Astrocyte (in vitro differentiated cells and primary cell): ENCODE measurements at regions not wholly inside any gene's neighbourhood (a gene's known extent, or its start where the extent isn't known, plus 50 kb on each side); places are given as distances from the start of the nearest gene placed in this dataset.

Source experiments
- DNase-seq: peaks from one replicate; pipeline ENCODE4 v3.0.0-alpha.2; 2010; ENCODE audit warnings: low read depth
- FAIRE-seq: peaks from 2 replicates; lab custom pipeline; 2011; peaks lifted over from hg19 to GRCh38; lab: Jason Lieb, UNC
- H2AFZ ChIP-seq: 2 replicates; pipeline ENCODE4 v1.6.0; 2012; ENCODE audit warnings: low read depth, low read length, inconsistent platforms
- H3K27ac ChIP-seq: 2 replicates; pipeline ENCODE4 v1.5.1; 2011; ENCODE audit warnings: low read depth, low read length, inconsistent platforms
- H3K27me3 ChIP-seq: 2 replicates; pipeline ENCODE4 v1.6.0; 2011; ENCODE audit warnings: low read length, inconsistent platforms; ENCODE audit not compliant: insufficient read depth
- H3K36me3 ChIP-seq: 2 replicates; pipeline ENCODE4 v1.5.1; 2011; ENCODE audit warnings: low read length, inconsistent platforms; ENCODE audit not compliant: insufficient read depth
- H3K4me1 ChIP-seq: 2 replicates; pipeline ENCODE4 v1.5.1; 2011; ENCODE audit warnings: low read length, inconsistent platforms; ENCODE audit not compliant: insufficient read depth
- H3K4me2 ChIP-seq: 2 replicates; pipeline ENCODE4 v1.6.0; 2012; ENCODE audit warnings: low read length, inconsistent platforms
- H3K4me3 ChIP-seq: 2 replicates; pipeline ENCODE4 v1.5.1; 2011; ENCODE audit warnings: low read depth, mild to moderate bottlenecking, low read length, inconsistent platforms; ENCODE audit not compliant: insufficient read depth
- H3K79me2 ChIP-seq: 2 replicates; pipeline ENCODE4 v1.6.0; 2012; ENCODE audit warnings: mild to moderate bottlenecking, low read length, inconsistent platforms; ENCODE audit not compliant: insufficient read depth
- H3K9ac ChIP-seq: 2 replicates; pipeline ENCODE4 v1.6.0; 2012; ENCODE audit warnings: mild to moderate bottlenecking, low read length, inconsistent platforms
- H3K9me3 ChIP-seq: 2 replicates; pipeline ENCODE4 v1.5.1; 2012; ENCODE audit warnings: low read depth, mild to moderate bottlenecking, low read length, inconsistent platforms; ENCODE audit not compliant: insufficient read depth
- H4K20me1 ChIP-seq: 2 replicates; pipeline ENCODE4 v1.6.0; 2012; ENCODE audit warnings: low read length, inconsistent platforms; ENCODE audit not compliant: insufficient read depth
- H3K27ac Mint-ChIP-seq: one replicate; pipeline ENCODE4 v1.8.0; 2021; ENCODE audit warnings: mild to moderate bottlenecking, mixed read lengths; ENCODE audit not compliant: unreplicated experiment
- H3K27me3 Mint-ChIP-seq: one replicate; pipeline ENCODE4 v1.8.0; 2021; ENCODE audit warnings: low read depth, mixed read lengths; ENCODE audit not compliant: unreplicated experiment
- H3K36me3 Mint-ChIP-seq: one replicate; pipeline ENCODE4 v1.8.0; 2021; ENCODE audit warnings: low read depth, mixed read lengths; ENCODE audit not compliant: unreplicated experiment
- H3K4me1 Mint-ChIP-seq: one replicate; pipeline ENCODE4 v1.8.0; 2021; ENCODE audit warnings: low read depth, mixed read lengths; ENCODE audit not compliant: unreplicated experiment
- H3K4me3 Mint-ChIP-seq: one replicate; pipeline ENCODE4 v1.8.0; 2021; ENCODE audit warnings: mild to moderate bottlenecking, moderate library complexity, mixed read lengths; ENCODE audit not compliant: unreplicated experiment
- H3K9me3 Mint-ChIP-seq: one replicate; pipeline ENCODE4 v1.8.0; 2021; ENCODE audit warnings: mild to moderate bottlenecking, mixed read lengths; ENCODE audit not compliant: unreplicated experiment
- CTCF ChIP-seq: IDR thresholded peaks from 2 replicates; pipeline ENCODE4 v1.5.1; 2011; ENCODE audit warnings: low read depth, mild to moderate bottlenecking, inconsistent platforms, low read length, moderate library complexity; ENCODE audit not compliant: insufficient read depth
- EZH2 ChIP-seq: IDR thresholded peaks from 2 replicates; pipeline ENCODE4 v1.6.1; 2012; ENCODE audit warnings: mild to moderate bottlenecking, low read length, inconsistent platforms; ENCODE audit not compliant: insufficient read depth

GRCh38 chr17:73834684-73835343 is 190.6 kb upstream of the SDK2 start:
- Mint-ChIP-seq H3K4me1 (no peaks in the 10 kb centered on the region), H3K9me3 (peaks cover 13% of the 10 kb centered on the region), H3K36me3 (no peaks in the 10 kb centered on the region), H3K4me3 (no peak overlapping the region), H3K27me3 (peaks cover 65% of the 10 kb centered on the region), H3K27ac (no peak overlapping the region)
- H3K4me3 ChIP-seq: no peak overlapping the region
- H3K4me1 ChIP-seq: no peaks in the 10 kb centered on the region
- H3K36me3 ChIP-seq: no peaks in the 10 kb centered on the region
- H3K79me2 ChIP-seq: no peaks in the 10 kb centered on the region
- no peak overlapping the region for H3K9ac ChIP-seq
- DNase-seq: no peak
- H4K20me1 ChIP-seq: no peaks in the 10 kb centered on the region
- FAIRE-seq: no peak
- H3K4me2 ChIP-seq: no peak overlapping the region
- H3K27ac ChIP-seq: no peak overlapping the region
- no peak for TF ChIP-seq CTCF
- no peak for TF ChIP-seq EZH2
- peaks cover 4% of the 10 kb centered on the region for H3K27me3 ChIP-seq
- no peaks in the 10 kb centered on the region for H3K9me3 ChIP-seq
- no peak overlapping the region for H2AFZ ChIP-seq

- H4K20me1 ChIP-seq: no peaks in the 10 kb centered on the region
- no peak for FAIRE-seq
- peaks cover 4% of the 10 kb centered on the region for H3K27me3 ChIP-seq
- no peak overlapping the region for H3K27ac Mint-ChIP-seq
- no peak overlapping the region for H3K27ac ChIP-seq
- no peaks in the 10 kb centered on the region for H3K36me3 Mint-ChIP-seq
- TF ChIP-seq CTCF (no peak), EZH2 (no peak)
- no peaks in the 10 kb centered on the region for H3K4me1 ChIP-seq
- H3K9me3 Mint-ChIP-seq: peaks cover 13% of the 10 kb centered on the region
- H3K9me3 ChIP-seq: no peaks in the 10 kb centered on the region
- H3K4me1 Mint-ChIP-seq: no peaks in the 10 kb centered on the region
- H3K36me3 ChIP-seq: no peaks in the 10 kb centered on the region
- no peak for DNase-seq
- no peak overlapping the region for H3K4me3 ChIP-seq
- no peak overlapping the region for H3K4me3 Mint-ChIP-seq
- H3K27me3 Mint-ChIP-seq: peaks cover 71% of the 10 kb centered on the region
- H3K4me2 ChIP-seq: no peak overlapping the region
- H3K9ac ChIP-seq: no peak overlapping the region
- H2AFZ ChIP-seq: no peak overlapping the region
- no peaks in the 10 kb centered on the region for H3K79me2 ChIP-seq
These were observed 191.4 kb upstream of the SDK2 start for GRCh38 chr17:73835605-73836004.

GRCh38 chr17:73838815-73839214 is 194.6 kb upstream of the SDK2 start:
- no peak overlapping the region for H3K4me2 ChIP-seq
- H3K4me1 ChIP-seq: no peaks in the 10 kb centered on the region
- no peak overlapping the region for H3K4me3 Mint-ChIP-seq
- peaks cover 9% of the 10 kb centered on the region for H3K9me3 Mint-ChIP-seq
- H3K36me3 Mint-ChIP-seq: no peaks in the 10 kb centered on the region
- no peaks in the 10 kb centered on the region for H3K36me3 ChIP-seq
- no peaks in the 10 kb centered on the region for H4K20me1 ChIP-seq
- H3K27ac Mint-ChIP-seq: no peak overlapping the region
- H3K4me3 ChIP-seq: no peak overlapping the region
- DNase-seq: no peak
- H3K27ac ChIP-seq: no peak overlapping the region
- TF ChIP-seq CTCF (no peak), EZH2 (no peak)
- H3K9ac ChIP-seq: no peak overlapping the region
- no peaks in the 10 kb centered on the region for H3K4me1 Mint-ChIP-seq
- no peaks in the 10 kb centered on the region for H3K9me3 ChIP-seq
- peaks cover 4% of the 10 kb centered on the region for H3K27me3 ChIP-seq
- no peak for FAIRE-seq
- peaks cover 75% of the 10 kb centered on the region for H3K27me3 Mint-ChIP-seq
- no peaks in the 10 kb centered on the region for H3K79me2 ChIP-seq
- H2AFZ ChIP-seq: no peak overlapping the region
